Heart left ventricle (tissue), 13 donors: ENCODE measurements at regions not wholly inside any gene's neighbourhood (a gene's known extent, or its start where the extent isn't known, plus 50 kb on each side); places are given as distances from the start of the nearest gene placed in this dataset.

Experiments
- POLR2A ChIP-seq, 2 donors: fragments of 450-650 bp; IDR thresholded peaks; one replicate each; pipeline ENCODE4 v1.6.1; 2017; ENCODE audit warnings: antibody characterized with exemption in 2 of 2, mild to moderate bottlenecking in 2 of 2, moderate library complexity in 2 of 2
- TF ChIP-seq, protein P1 (sequence below), 12 donors: fragments of 200-600 bp; sonication (generic) in 4 of 12; IDR thresholded peaks; one replicate each; pipeline versions ENCODE4 v1.5.0 to v1.8.0; 2018 to 2022; ENCODE audit warnings: antibody characterized with exemption in 12 of 12, mild to moderate bottlenecking in 5 of 12
- donor health status: ischemic (EF 13 %, LVEDD 7.1; RV severe dilation, severe dysfunction).
- donor health status: DM: no; HTN: yes; CAD: no.
- donor health status: DM: no; HTN: no; CAD: no.
- donor health status: ischemic (EF 25% LVEDD 6.9; RV normal size, moderate dysfunction).
- donor health status: ischemic (EF 25% LVEDD 5.7; RV mildly dilated, moderate dysfunction).
- donor health status: ischemic (EF 35%, LVEDD 5.7; RV mildly dilated, moderate dysfunction).
- donor health status: nonischemic (EF 11% LVEDD 7.7; RV severe dilation, severe dysfunction).
- donor health status: DM: yes; HTN: yes; CAD: no.
- donor health status: PGD.
- donor health status: ischemic (EF 29% LVEDD 5.4; RV normal size, mild dysfunction).
- donor health status: nonischemic (EF 23%, LVEDD 6.1; RV moderate dilation, normal function).

DNA sequence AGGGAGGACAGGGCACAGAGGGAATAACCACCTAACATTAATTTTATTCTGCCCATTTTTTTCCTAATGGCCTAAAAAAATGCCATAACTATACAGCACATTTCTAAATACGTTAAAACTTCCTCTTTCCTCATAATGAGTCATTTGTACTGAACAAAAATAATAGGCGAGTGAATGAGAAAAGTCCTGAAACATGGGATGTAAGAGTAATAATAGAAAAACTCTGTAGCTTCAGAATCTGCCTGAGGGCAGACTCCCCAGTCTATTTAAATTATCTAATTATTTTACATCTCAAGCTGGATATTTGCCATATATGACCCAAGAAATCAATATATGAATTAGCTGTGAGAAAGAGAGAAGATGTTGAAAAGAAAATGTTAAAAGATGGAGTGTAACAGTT is 285.1 kb downstream of the TMX3 start:
- no peak for TF ChIP-seq POLR2A (IDR thresholded peaks at IDR 0.05)
- TF ChIP-seq, protein P1, sequence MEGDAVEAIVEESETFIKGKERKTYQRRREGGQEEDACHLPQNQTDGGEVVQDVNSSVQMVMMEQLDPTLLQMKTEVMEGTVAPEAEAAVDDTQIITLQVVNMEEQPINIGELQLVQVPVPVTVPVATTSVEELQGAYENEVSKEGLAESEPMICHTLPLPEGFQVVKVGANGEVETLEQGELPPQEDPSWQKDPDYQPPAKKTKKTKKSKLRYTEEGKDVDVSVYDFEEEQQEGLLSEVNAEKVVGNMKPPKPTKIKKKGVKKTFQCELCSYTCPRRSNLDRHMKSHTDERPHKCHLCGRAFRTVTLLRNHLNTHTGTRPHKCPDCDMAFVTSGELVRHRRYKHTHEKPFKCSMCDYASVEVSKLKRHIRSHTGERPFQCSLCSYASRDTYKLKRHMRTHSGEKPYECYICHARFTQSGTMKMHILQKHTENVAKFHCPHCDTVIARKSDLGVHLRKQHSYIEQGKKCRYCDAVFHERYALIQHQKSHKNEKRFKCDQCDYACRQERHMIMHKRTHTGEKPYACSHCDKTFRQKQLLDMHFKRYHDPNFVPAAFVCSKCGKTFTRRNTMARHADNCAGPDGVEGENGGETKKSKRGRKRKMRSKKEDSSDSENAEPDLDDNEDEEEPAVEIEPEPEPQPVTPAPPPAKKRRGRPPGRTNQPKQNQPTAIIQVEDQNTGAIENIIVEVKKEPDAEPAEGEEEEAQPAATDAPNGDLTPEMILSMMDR (IDR thresholded peaks at IDR 0.05) = no peak
